H1 (cell line): ENCODE measurements at regions not wholly inside any gene's neighbourhood (a gene's known extent, or its start where the extent isn't known, plus 50 kb on each side); places are given as distances from the start of the nearest gene placed in this dataset.

ENCODE experiments used
- HDAC6 ChIP-seq: IDR thresholded peaks from one replicate; pipeline ENCODE4 v1.7.1; 2012; ENCODE audit warnings: low read depth, mild to moderate bottlenecking, inconsistent platforms, low read length, moderate library complexity
- JUN ChIP-seq: IDR thresholded peaks from 2 replicates; pipeline ENCODE4 v1.6.1; 2011; ENCODE audit warnings: low read depth, mild to moderate bottlenecking, improper control_type of control experiment, low read length
- POLR2A ChIP-seq, 2 experiments: IDR thresholded peaks; 1 replicate in 1 of 2; 2 replicates in 1 of 2; pipeline ENCODE4 v1.6.1; 2011; ENCODE audit warnings: low read depth in 2 of 2, low read length in 2 of 2, mild to moderate bottlenecking in 2 of 2; ENCODE audit errors: control extremely low read depth in 1 of 2
- TF ChIP-seq, protein P1 (sequence below), 3 experiments: IDR thresholded peaks; 1 replicate in 2 of 3; 2 replicates in 1 of 3; pipeline versions ENCODE4 v1.5.1 to v1.6.1; 2011; ENCODE audit warnings: low read length in 3 of 3, mild to moderate bottlenecking in 3 of 3, inconsistent platforms in 2 of 3, low read depth in 1 of 3, moderate library complexity in 1 of 3; ENCODE audit not compliant: insufficient read depth in 1 of 3; ENCODE audit errors: control extremely low read depth in 1 of 3

GRCh38 chr14:36442824-36443241, 77.2 kb downstream of the NKX2-1 start:
- TF ChIP-seq HDAC6, result no peak
- TF ChIP-seq, protein P1, sequence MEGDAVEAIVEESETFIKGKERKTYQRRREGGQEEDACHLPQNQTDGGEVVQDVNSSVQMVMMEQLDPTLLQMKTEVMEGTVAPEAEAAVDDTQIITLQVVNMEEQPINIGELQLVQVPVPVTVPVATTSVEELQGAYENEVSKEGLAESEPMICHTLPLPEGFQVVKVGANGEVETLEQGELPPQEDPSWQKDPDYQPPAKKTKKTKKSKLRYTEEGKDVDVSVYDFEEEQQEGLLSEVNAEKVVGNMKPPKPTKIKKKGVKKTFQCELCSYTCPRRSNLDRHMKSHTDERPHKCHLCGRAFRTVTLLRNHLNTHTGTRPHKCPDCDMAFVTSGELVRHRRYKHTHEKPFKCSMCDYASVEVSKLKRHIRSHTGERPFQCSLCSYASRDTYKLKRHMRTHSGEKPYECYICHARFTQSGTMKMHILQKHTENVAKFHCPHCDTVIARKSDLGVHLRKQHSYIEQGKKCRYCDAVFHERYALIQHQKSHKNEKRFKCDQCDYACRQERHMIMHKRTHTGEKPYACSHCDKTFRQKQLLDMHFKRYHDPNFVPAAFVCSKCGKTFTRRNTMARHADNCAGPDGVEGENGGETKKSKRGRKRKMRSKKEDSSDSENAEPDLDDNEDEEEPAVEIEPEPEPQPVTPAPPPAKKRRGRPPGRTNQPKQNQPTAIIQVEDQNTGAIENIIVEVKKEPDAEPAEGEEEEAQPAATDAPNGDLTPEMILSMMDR (IDR thresholded peaks at IDR 0.05; ENCODE audit: control extremely low read depth in 1 of 3, insufficient read depth in 1 of 3, low read depth in 1 of 3, low read length in 3 of 3), result no peak
- no peak for TF ChIP-seq POLR2A (IDR thresholded peaks at IDR 0.05; ENCODE audit: control extremely low read depth in 1 of 2, low read depth in 2 of 2, low read length in 2 of 2)
- TF ChIP-seq JUN, result no peak
